C4-2B (cell line): ENCODE measurements at regions not wholly inside any gene's neighbourhood (a gene's known extent, or its start where the extent isn't known, plus 50 kb on each side); places are given as distances from the start of the nearest gene placed in this dataset.

Experiments
- H3K27ac ChIP-seq: fragments of 450-650 bp; 2 replicates; pipeline ENCODE4 v1.5.1; 2017
- CTCF ChIP-seq: fragments of 450-650 bp; conservative IDR thresholded peaks from 2 replicates; pipeline ENCODE4 v1.5.1; 2017; ENCODE audit warnings: mild to moderate bottlenecking
- ZFX ChIP-seq: fragments of 450-650 bp; IDR thresholded peaks from 2 replicates; pipeline ENCODE4 v1.6.1; 2017

GRCh38 chr22:48678171-48679135 lies 1149.2 kb downstream of the BRD1 start:
- no peak overlapping the region for H3K27ac ChIP-seq
- no peak for TF ChIP-seq ZFX
- no peak for TF ChIP-seq CTCF

- TF ChIP-seq CTCF: no peak
- no peak for TF ChIP-seq ZFX
- H3K27ac ChIP-seq: no peak overlapping the region
Observed at GRCh38 chr22:48677621-48678020, 1150.1 kb downstream of the BRD1 start.

- no peak overlapping the region for H3K27ac ChIP-seq
- TF ChIP-seq CTCF: no peak
- no peak for TF ChIP-seq ZFX
Observed at GRCh38 chr22:48677168-48677520, 1150.5 kb downstream of the BRD1 start.

- no peak for TF ChIP-seq CTCF
- no peak for TF ChIP-seq ZFX
- no peak overlapping the region for H3K27ac ChIP-seq
Observed at GRCh38 chr22:48676266-48677167, 1151.2 kb downstream of the BRD1 start.

DNA sequence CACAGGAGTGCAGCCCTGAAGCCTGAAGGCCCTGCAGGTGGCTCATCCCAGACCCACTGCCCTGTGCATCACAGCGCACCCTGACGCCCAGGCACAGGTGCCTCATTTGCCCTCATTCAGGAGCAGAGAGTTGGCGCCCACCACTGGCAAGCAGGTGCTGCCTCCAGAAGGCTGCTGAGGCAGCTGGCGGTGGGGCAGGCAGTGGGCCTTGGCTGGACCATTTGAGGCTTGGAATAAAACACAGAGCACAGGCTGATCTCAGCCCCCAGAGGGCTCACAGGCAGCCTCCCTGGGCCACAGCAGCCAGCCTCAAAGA lies 1151.9 kb downstream of the BRD1 start:
- TF ChIP-seq CTCF (no peak), ZFX (no peak)
- no peak overlapping the region for H3K27ac ChIP-seq

DNA sequence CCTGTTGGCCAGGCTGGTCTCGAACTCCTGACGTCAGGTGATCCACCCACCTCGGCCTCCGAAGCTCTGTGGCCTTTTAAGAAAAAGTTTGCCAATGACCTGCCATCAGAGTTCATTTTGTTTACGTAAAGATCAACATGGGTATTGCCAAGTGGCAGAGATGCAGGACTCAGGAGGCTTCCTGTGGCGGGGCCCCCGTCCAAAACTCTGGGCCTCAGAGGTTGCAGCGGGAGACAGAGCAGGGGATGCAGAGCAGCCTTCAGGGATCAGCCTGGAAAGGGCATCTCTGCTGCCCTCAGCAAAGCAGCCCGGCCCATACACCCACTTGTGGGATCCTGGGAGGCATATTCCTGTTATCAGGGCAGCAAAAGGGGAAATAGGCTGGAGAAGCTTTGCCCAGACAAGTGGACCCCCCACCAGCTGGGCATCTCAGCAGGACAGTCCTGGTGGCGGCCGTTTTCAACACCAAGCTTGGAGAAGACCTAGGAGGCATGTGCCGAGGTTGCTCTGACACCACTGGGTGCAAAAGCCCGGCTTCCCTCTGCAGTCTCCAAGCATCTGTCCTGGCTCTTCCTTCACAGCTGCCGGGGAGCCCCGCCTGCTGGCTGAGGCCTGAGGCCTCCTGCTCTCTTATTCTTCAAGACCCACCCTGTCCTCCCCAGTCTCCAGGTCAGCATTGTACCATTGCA lies 1152.4 kb downstream of the BRD1 start:
- no peak overlapping the region for H3K27ac ChIP-seq
- no peak for TF ChIP-seq ZFX
- no peak for TF ChIP-seq CTCF
